ENCODE measurements at regions not wholly inside any gene's neighbourhood (a gene's known extent, or its start where the extent isn't known, plus 50 kb on each side); places are given as distances from the start of the nearest gene placed in this dataset.

GRCh38 chr1:98827041-98827440, 165.5 kb downstream of the SNX7 start:
- no peak for TF ChIP-seq EZH2phosphoT487 (IDR thresholded peaks at IDR 0.05; ENCODE audit: insufficient read depth, low read depth)
- TF ChIP-seq EZH2 (IDR thresholded peaks at IDR 0.05; ENCODE audit: insufficient read depth, poor library complexity, severe bottlenecking), result no peak
